HCT116 (cell line): ENCODE measurements at regions not wholly inside any gene's neighbourhood (a gene's known extent, or its start where the extent isn't known, plus 50 kb on each side); places are given as distances from the start of the nearest gene placed in this dataset.

Source experiments
- ATAC-seq: fragments of 200-7000 bp; cut with Tn5 transposase; 2 replicates; pipeline ENCODE4 v1.9.1; 2020; ENCODE audit warnings: mild to moderate bottlenecking, moderate library complexity
- BruUV-seq: library from RNA; stranded (reverse); fragments of 400-500 nt; replicated peaks from 2 replicates; lab custom pipeline; 2021; lab: Mats Ljungman, UMichigan
- CTCF ChIA-PET: fragments of 300-600 bp; sonication (Branson Sonifier 250); formaldehyde crosslinking; loops from one replicate; lab custom pipeline; 2021; ENCODE audit warnings: antibody characterized with exemption; lab: Charles Lee
- POLR2A ChIA-PET: fragments of 300-600, 350-600 bp; sonication (Branson Sonifier 250); formaldehyde crosslinking; loops from one replicate; lab custom pipeline; 2021; ENCODE audit warnings: antibody characterized with exemption; lab: Charles Lee
- RAD21 ChIA-PET, 2 experiments: fragments of 300-600 bp; sonication (Branson Sonifier 250); formaldehyde crosslinking; loops; one replicate each; lab custom pipeline; 2023; ENCODE audit warnings: low total read pairs in 2 of 2; ENCODE audit not compliant: uncharacterized antibody in 2 of 2, unreplicated experiment in 2 of 2, low non-redundant PET in 1 of 2; lab: Charles Lee
- DNase-seq: peaks from one replicate; pipeline ENCODE4 v3.0.0-alpha.2; 2010; ENCODE audit warnings: low read depth, low spot score
- H2AFZ ChIP-seq: fragments of 200-600 bp; shearing (Covaris generic), sonication (generic); 2 replicates; pipeline ENCODE4 v1.6.1; 2017; ENCODE audit warnings: low read depth, mixed run types, mixed read lengths, antibody characterized with exemption, low read length; ENCODE audit not compliant: poor library complexity, severe bottlenecking
- H3K27ac ChIP-seq: 2 replicates; pipeline ENCODE4 v1.5.1; 2012; ENCODE audit warnings: low read depth, low read length
- H3K27me3 ChIP-seq: fragments of 200-600 bp; sonication (generic); 2 replicates; pipeline ENCODE4 v1.6.1; 2016; ENCODE audit warnings: mixed run types, low read length, mixed read lengths; ENCODE audit not compliant: insufficient read depth
- H3K36me3 ChIP-seq, 2 experiments: fragments of 200-500 bp in 1 of 2; fragments of 200-600 bp in 1 of 2; sonication (Bioruptor generic) in 1 of 2; sonication (generic) in 1 of 2; 2 replicates each; pipeline versions ENCODE4 v1.5.1 to v1.6.1; 2014 to 2016; ENCODE audit warnings: low read length in 2 of 2, inconsistent platforms in 1 of 2, mixed read lengths in 1 of 2, mixed run types in 1 of 2; ENCODE audit not compliant: insufficient read depth in 2 of 2, control insufficient read depth in 1 of 2
- H3K4me1 ChIP-seq, 2 experiments: fragments of 200-600 bp in 1 of 2; sonication (generic) in 1 of 2; 2 replicates each; pipeline versions ENCODE4 v1.5.1 to v1.6.1; 2012 to 2017; ENCODE audit warnings: low read length in 2 of 2, inconsistent platforms in 1 of 2, mild to moderate bottlenecking in 1 of 2, mixed read lengths in 1 of 2, mixed run types in 1 of 2, moderate library complexity in 1 of 2; ENCODE audit not compliant: insufficient read depth in 2 of 2, control insufficient read depth in 1 of 2
- H3K4me2 ChIP-seq: fragments of 200-600 bp; sonication (generic); 2 replicates; pipeline ENCODE4 v1.6.1; 2017; ENCODE audit warnings: mixed run types, low read length, mixed read lengths
- H3K4me3 ChIP-seq, 2 experiments: fragments of 200-600 bp in 1 of 2; sonication (generic) in 1 of 2; replicated peaks in 1 of 2; 2 replicates each; pipeline ENCODE4 v1.5.1; 2011 to 2016; ENCODE audit warnings: low read length in 2 of 2, control low read depth in 1 of 2, low read depth in 1 of 2, mild to moderate bottlenecking in 1 of 2, mixed read lengths in 1 of 2, mixed run types in 1 of 2
- H3K79me2 ChIP-seq: fragments of 200-600 bp; sonication (generic); 2 replicates; pipeline ENCODE4 v1.6.1; 2017; ENCODE audit warnings: mild to moderate bottlenecking, mixed run types, low read length, moderate library complexity, mixed read lengths; ENCODE audit not compliant: insufficient read depth
- H3K9ac ChIP-seq: fragments of 200-600 bp; sonication (generic); 2 replicates; pipeline ENCODE4 v1.6.1; 2016; ENCODE audit warnings: low read length, mixed read lengths
- H3K9me2 ChIP-seq: fragments of 200-600 bp; sonication (generic), shearing (Covaris generic); 2 replicates; pipeline ENCODE4 v1.6.1; 2017; ENCODE audit warnings: mixed run types, mild to moderate bottlenecking, moderate library complexity; ENCODE audit not compliant: insufficient read depth
- H3K9me3 ChIP-seq, 2 experiments: fragments of 200-500 bp in 1 of 2; fragments of 200-600 bp in 1 of 2; sonication (Bioruptor generic) in 1 of 2; sonication (generic) in 1 of 2; 2 replicates each; pipeline ENCODE4 v1.6.1; 2014 to 2017; ENCODE audit warnings: low read length in 2 of 2, mixed read lengths in 2 of 2, inconsistent platforms in 1 of 2, low read depth in 1 of 2, mild to moderate bottlenecking in 1 of 2, mixed run types in 1 of 2, moderate library complexity in 1 of 2; ENCODE audit not compliant: control insufficient read depth in 1 of 2, insufficient read depth in 1 of 2
- H4K20me1 ChIP-seq: fragments of 200-600 bp; sonication (generic), shearing (Covaris generic); 2 replicates; pipeline ENCODE4 v1.6.1; 2017; ENCODE audit warnings: mixed run types, mild to moderate bottlenecking, moderate library complexity; ENCODE audit not compliant: insufficient read depth
- ATF3 ChIP-seq: IDR thresholded peaks from 2 replicates; pipeline ENCODE4 v1.6.1; 2012
- CEBPB ChIP-seq: IDR thresholded peaks from 2 replicates; pipeline ENCODE4 v1.6.1; 2012; ENCODE audit warnings: low read depth
- ELF1 ChIP-seq: IDR thresholded peaks from 2 replicates; pipeline ENCODE4 v1.6.1; 2012; ENCODE audit warnings: low read depth, borderline replicate concordance
- EZH2 ChIP-seq: fragments of 200-600 bp; sonication (generic); IDR thresholded peaks from 2 replicates; pipeline ENCODE4 v1.6.1; 2017; ENCODE audit warnings: antibody characterized with exemption, mixed run types
- FOSL1 ChIP-seq: IDR thresholded peaks from 2 replicates; pipeline ENCODE4 v1.6.1; 2012; ENCODE audit warnings: low read depth
- POLR2A ChIP-seq: IDR thresholded peaks from 2 replicates; pipeline ENCODE4 v1.7.0; 2011; ENCODE audit warnings: borderline replicate concordance; ENCODE audit not compliant: insufficient read depth, insufficient read length; ENCODE audit errors: extremely low read depth
- REST ChIP-seq: IDR thresholded peaks from 2 replicates; pipeline ENCODE4 v1.6.1; 2012; ENCODE audit warnings: low read depth
- SP1 ChIP-seq: IDR thresholded peaks from 2 replicates; pipeline ENCODE4 v1.6.1; 2012; ENCODE audit warnings: low read depth
- SRF ChIP-seq: IDR thresholded peaks from 2 replicates; pipeline ENCODE4 v1.6.1; 2012; ENCODE audit warnings: low read depth
- TCF7L2 ChIP-seq: IDR thresholded peaks from 2 replicates; pipeline ENCODE4 v1.7.0; 2011; ENCODE audit warnings: borderline replicate concordance, inconsistent platforms; ENCODE audit not compliant: insufficient read depth, insufficient read length; ENCODE audit errors: extremely low read depth
- YY1 ChIP-seq: IDR thresholded peaks from 2 replicates; pipeline ENCODE4 v1.6.1; 2011; ENCODE audit warnings: low read length, low read depth, moderate library complexity, mild to moderate bottlenecking; ENCODE audit not compliant: insufficient replicate concordance; ENCODE audit errors: extremely low read depth
- ZBTB33 ChIP-seq: IDR thresholded peaks from 2 replicates; pipeline ENCODE4 v1.6.1; 2011; ENCODE audit warnings: mild to moderate bottlenecking, low read length, moderate library complexity; ENCODE audit not compliant: insufficient replicate concordance; ENCODE audit errors: extremely low read depth
- ZFX ChIP-seq: fragments of 450-650 bp; IDR thresholded peaks from 2 replicates; pipeline ENCODE4 v1.6.1; 2017
- ZNF274 ChIP-seq: fragments of 200-500 bp; sonication (Bioruptor generic); IDR thresholded peaks from 2 replicates; pipeline ENCODE4 v1.6.1; 2014; ENCODE audit warnings: mild to moderate bottlenecking, low read depth, low read length, inconsistent platforms
- intact Hi-C: fragments of 100-400 bp; cut with micrococcal nuclease; formaldehyde crosslinking; loops from 2 replicates; pipeline ENCODE4 v1.10.0; 2022

DNA sequence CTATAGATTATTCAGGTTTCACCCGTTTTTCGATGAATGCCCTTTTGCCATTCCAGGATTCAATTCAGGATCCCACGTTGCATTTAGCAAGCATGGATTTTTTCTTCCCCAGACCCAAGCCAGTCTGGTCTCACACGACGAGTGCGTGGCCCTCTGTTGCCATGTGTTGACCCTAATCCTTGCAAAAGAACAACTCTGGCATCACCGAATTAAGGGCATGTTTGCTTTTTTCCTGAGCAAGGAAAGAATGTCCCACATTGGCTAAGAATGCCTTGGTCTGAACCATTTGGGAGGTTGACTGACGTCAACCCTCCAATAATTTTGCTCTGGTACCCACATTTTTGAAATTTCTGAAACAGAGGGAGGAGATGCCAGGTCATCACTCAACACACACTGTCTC, 153.0 kb upstream of the WNT4 start:
- Histone ChIP-seq H3K4me3 (no peak overlapping the region), H3K4me2 (no peak overlapping the region), H3K79me2 (no peaks in the 10 kb centered on the region), H3K27me3 (no peaks in the 10 kb centered on the region), H3K27ac (no peak overlapping the region), H3K9me2 (no peaks in the 10 kb centered on the region), H3K4me1 (no peaks in the 10 kb centered on the region), H3K36me3 (no peaks in the 10 kb centered on the region), H2AFZ (no peak overlapping the region), H4K20me1 (no peaks in the 10 kb centered on the region), H3K9me3 (no peaks in the 10 kb centered on the region), H3K9ac (no peak overlapping the region)
- ATAC-seq = no peak
- ChIA-PET RAD21 (no interaction called here), CTCF (no interaction called here), POLR2A (no interaction called here)
- intact Hi-C loops = no loop called here
- TF ChIP-seq POLR2A (no peak), ZBTB33 (no peak), TCF7L2 (no peak), ELF1 (no peak), FOSL1 (no peak), SP1 (no peak), SRF (no peak), ZNF274 (no peak), ATF3 (no peak), YY1 (no peak), ZFX (no peak), CEBPB (no peak), EZH2 (no peak), REST (no peak)
- BruUV-seq = no TSS peak
- no peak for DNase-seq
